B cell (primary cell): ENCODE measurements at regions not wholly inside any gene's neighbourhood (a gene's known extent, or its start where the extent isn't known, plus 50 kb on each side); places are given as distances from the start of the nearest gene placed in this dataset.

Experiments used
- ATAC-seq: fragments of 200-7000 bp; cut with Tn5 transposase; one replicate; pipeline ENCODE4 v1.10.0; 2021; ENCODE audit warnings: low read depth, mild to moderate bottlenecking, moderate number of reproducible peaks, moderate library complexity
- CTCF ChIA-PET: fragments of 350-600 bp; sonication (Branson Sonifier 250); formaldehyde crosslinking; loops from one replicate; lab custom pipeline; 2021; ENCODE audit warnings: antibody characterized with exemption, inconsistent platforms; lab: Charles Lee
- POLR2A ChIA-PET: fragments of 350-600 bp; sonication (Branson Sonifier 250); formaldehyde crosslinking; loops from one replicate; lab custom pipeline; 2021; ENCODE audit warnings: antibody characterized with exemption; lab: Charles Lee
- DNase-seq: peaks from one replicate; pipeline ENCODE4 v3.0.0; 2013
- H2AFZ ChIP-seq: 2 replicates; pipeline ENCODE4 v1.6.1; 2012; ENCODE audit warnings: mild to moderate bottlenecking, low read depth, low read length; ENCODE audit not compliant: insufficient read depth, poor library complexity, severe bottlenecking
- H3K27ac ChIP-seq, 2 donors: 1 replicate in 1 of 2; 2 replicates in 1 of 2; pipeline ENCODE4 v1.5.1; 2012 to 2013; ENCODE audit warnings: low read length in 2 of 2, mild to moderate bottlenecking in 2 of 2, moderate library complexity in 1 of 2
- H3K27me3 ChIP-seq, 4 experiments: fragments of 200-600 bp in 1 of 4; sonication (generic) in 1 of 4; replicated peaks in 1 of 4; 1 replicate in 2 of 4; 2 replicates in 2 of 4; pipeline versions ENCODE4 v1.6.1 to v1.7.0; 2013 to 2016; ENCODE audit warnings: low read length in 3 of 4, mild to moderate bottlenecking in 2 of 4, mixed read lengths in 1 of 4, moderate library complexity in 1 of 4; ENCODE audit not compliant: insufficient read depth in 4 of 4, control insufficient read depth in 3 of 4; ENCODE audit errors: control extremely low read depth in 1 of 4
- H3K36me3 ChIP-seq, 2 experiments: replicated peaks in 1 of 2; 1 replicate in 1 of 2; 2 replicates in 1 of 2; pipeline versions ENCODE4 v1.6.1 to v1.7.1; 2013; ENCODE audit warnings: low read length in 1 of 2; ENCODE audit not compliant: insufficient read depth in 2 of 2, control insufficient read depth in 1 of 2; ENCODE audit errors: control extremely low read depth in 1 of 2, extremely low read depth in 1 of 2
- H3K4me1 ChIP-seq, 2 donors: fragments of 200-600 bp in 1 of 2; sonication (generic) in 1 of 2; 1 replicate in 1 of 2; 2 replicates in 1 of 2; pipeline versions ENCODE4 v1.5.1 to v1.6.1; 2013 to 2017; ENCODE audit warnings: low read length in 2 of 2; ENCODE audit not compliant: control insufficient read depth in 2 of 2, insufficient read depth in 2 of 2
- H3K4me2 ChIP-seq: replicated peaks from 2 replicates; pipeline ENCODE3; 2012; ENCODE audit warnings: mild to moderate bottlenecking, low read depth, low read length; ENCODE audit not compliant: poor library complexity, severe bottlenecking
- H3K4me3 ChIP-seq, 5 experiments: fragments of 200-600 bp in 1 of 5; sonication (generic) in 1 of 5; 1 replicate in 3 of 5; 2 replicates in 2 of 5; pipeline versions ENCODE4 v1.5.1 to v1.7.0; 2011 to 2016; ENCODE audit warnings: low read length in 4 of 5, mild to moderate bottlenecking in 4 of 5, low read depth in 2 of 5, control low read depth in 1 of 5, moderate library complexity in 1 of 5; ENCODE audit not compliant: insufficient read depth in 1 of 5; ENCODE audit errors: control extremely low read depth in 1 of 5, extremely low read depth in 1 of 5
- H3K79me2 ChIP-seq: fragments of 200-600 bp; sonication (generic); one replicate; pipeline ENCODE4 v1.6.0; 2016; ENCODE audit warnings: low read length; ENCODE audit not compliant: control insufficient read depth, insufficient read depth
- H3K9ac ChIP-seq: fragments of 200-600 bp; sonication (generic); 2 replicates; pipeline ENCODE4 v1.6.1; 2017; ENCODE audit warnings: mild to moderate bottlenecking, low read length, moderate library complexity
- H3K9me3 ChIP-seq, 3 donors: one replicate each; pipeline versions ENCODE4 v1.6.1 to v1.7.1; 2013; ENCODE audit warnings: low read length in 2 of 3; ENCODE audit not compliant: control insufficient read depth in 2 of 3, insufficient read depth in 1 of 3; ENCODE audit errors: control extremely low read depth in 1 of 3
- H4K20me1 ChIP-seq: 2 replicates; pipeline ENCODE4 v1.6.0; 2012; ENCODE audit warnings: mild to moderate bottlenecking, low read length; ENCODE audit not compliant: insufficient read depth, control insufficient read depth, poor library complexity, severe bottlenecking
- H3K27ac Mint-ChIP-seq: one replicate; pipeline ENCODE4 v1.8.0; 2021; ENCODE audit warnings: mixed read lengths
- H3K27me3 Mint-ChIP-seq: one replicate; pipeline ENCODE4 v1.8.0; 2021; ENCODE audit warnings: mixed read lengths
- H3K4me1 Mint-ChIP-seq: one replicate; pipeline ENCODE4 v1.8.0; 2021; ENCODE audit warnings: mixed read lengths
- H3K4me3 Mint-ChIP-seq: one replicate; pipeline ENCODE4 v1.8.0; 2021; ENCODE audit warnings: mixed read lengths
- H3K9me3 Mint-ChIP-seq: one replicate; pipeline ENCODE4 v1.8.0; 2022; ENCODE audit warnings: mixed read lengths; ENCODE audit not compliant: insufficient read depth
- EZH2 ChIP-seq: IDR thresholded peaks from 2 replicates; pipeline ENCODE4 v1.6.1; 2012; ENCODE audit warnings: borderline replicate concordance, low read depth, mild to moderate bottlenecking, moderate library complexity, low read length; ENCODE audit not compliant: insufficient read depth, poor library complexity, severe bottlenecking
- WGBS: methylation state at CpG from one replicate; pipeline ENCODE4 v1.1.5; 2013; ENCODE audit warnings: missing lambda C conversion rate; ENCODE audit not compliant: insufficient coverage; 5-methylcytosine and 5-hydroxymethylcytosine counted together
- intact Hi-C: fragments of 100-400 bp; cut with micrococcal nuclease; formaldehyde crosslinking; loops from one replicate; pipeline ENCODE4 v1.10.0; 2022
- TF ChIP-seq, protein P1 (sequence below): fragments of 200-600 bp; IDR thresholded peaks from one replicate; pipeline ENCODE4 v1.8.0; 2022; ENCODE audit warnings: antibody characterized with exemption, mild to moderate bottlenecking

- Histone ChIP-seq H3K27ac (no peak overlapping the region), H3K9me3 (peaks cover 0 to 4% (median 0%) of the 10 kb centered on the region in 3 donors), H3K4me2 (no peak overlapping the region), H3K36me3 (no peaks in the 10 kb centered on the region), H2AFZ (no peak overlapping the region), H3K27me3 (no peaks in the 10 kb centered on the region), H3K9ac (no peak overlapping the region), H3K79me2 (no peaks in the 10 kb centered on the region), H4K20me1 (no peaks in the 10 kb centered on the region), H3K4me1 (no peaks in the 10 kb centered on the region), H3K4me3 (no peak overlapping the region)
- ATAC-seq = no peak
- no peak for DNase-seq
- Mint-ChIP-seq H3K27me3 (peaks cover 9% of the 10 kb centered on the region), H3K27ac (no peak overlapping the region), H3K4me1 (no peaks in the 10 kb centered on the region), H3K9me3 (no peaks in the 10 kb centered on the region), H3K4me3 (no peak overlapping the region)
- TF ChIP-seq EZH2 = no peak
- TF ChIP-seq, protein P1, sequence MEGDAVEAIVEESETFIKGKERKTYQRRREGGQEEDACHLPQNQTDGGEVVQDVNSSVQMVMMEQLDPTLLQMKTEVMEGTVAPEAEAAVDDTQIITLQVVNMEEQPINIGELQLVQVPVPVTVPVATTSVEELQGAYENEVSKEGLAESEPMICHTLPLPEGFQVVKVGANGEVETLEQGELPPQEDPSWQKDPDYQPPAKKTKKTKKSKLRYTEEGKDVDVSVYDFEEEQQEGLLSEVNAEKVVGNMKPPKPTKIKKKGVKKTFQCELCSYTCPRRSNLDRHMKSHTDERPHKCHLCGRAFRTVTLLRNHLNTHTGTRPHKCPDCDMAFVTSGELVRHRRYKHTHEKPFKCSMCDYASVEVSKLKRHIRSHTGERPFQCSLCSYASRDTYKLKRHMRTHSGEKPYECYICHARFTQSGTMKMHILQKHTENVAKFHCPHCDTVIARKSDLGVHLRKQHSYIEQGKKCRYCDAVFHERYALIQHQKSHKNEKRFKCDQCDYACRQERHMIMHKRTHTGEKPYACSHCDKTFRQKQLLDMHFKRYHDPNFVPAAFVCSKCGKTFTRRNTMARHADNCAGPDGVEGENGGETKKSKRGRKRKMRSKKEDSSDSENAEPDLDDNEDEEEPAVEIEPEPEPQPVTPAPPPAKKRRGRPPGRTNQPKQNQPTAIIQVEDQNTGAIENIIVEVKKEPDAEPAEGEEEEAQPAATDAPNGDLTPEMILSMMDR = no peak
- CTCF ChIA-PET = interaction anchor here (0.5 kb wide), 1 partner anchor 19 kb away, joined by 5 read pairs; no protein-coding TSS in a partner anchor
- WGBS = 84% methylated on average over 10 of the region's 14 CpGs
- intact Hi-C loops = no loop called here
- POLR2A ChIA-PET = no interaction called here
Measured at GRCh38 chr5:178781936-178782335, 51.5 kb upstream of the ZNF354A start.

- Histone ChIP-seq H3K4me1 (no peaks in the 10 kb centered on the region), H3K36me3 (no peaks in the 10 kb centered on the region), H4K20me1 (no peaks in the 10 kb centered on the region), H3K4me3 (no peak overlapping the region), H3K79me2 (no peaks in the 10 kb centered on the region), H3K27ac (no peak overlapping the region), H2AFZ (no peak overlapping the region), H3K9ac (no peak overlapping the region), H3K9me3 (peaks cover 0 to 8% (median 0%) of the 10 kb centered on the region in 3 donors), H3K4me2 (no peak overlapping the region), H3K27me3 (no peaks in the 10 kb centered on the region)
- DNase-seq (no peak), ATAC-seq (no peak)
- Mint-ChIP-seq H3K27ac (no peak overlapping the region), H3K9me3 (no peaks in the 10 kb centered on the region), H3K4me3 (no peak overlapping the region), H3K27me3 (peaks cover 9% of the 10 kb centered on the region), H3K4me1 (no peaks in the 10 kb centered on the region)
- POLR2A ChIA-PET = no interaction called here
- intact Hi-C loops = no loop called here
- WGBS = 86% methylated on average over 22 of the region's 27 CpGs
- TF ChIP-seq, protein P1 = no peak
- no peak for TF ChIP-seq EZH2
- CTCF ChIA-PET = interaction anchor here (0.6 kb wide), 1 partner anchor 24 kb away, joined by 3 read pairs; no protein-coding TSS in a partner anchor
Measured at GRCh38 chr5:178780581-178781498, 50.4 kb upstream of the ZNF354A start.
